ENCODE measurements at regions not wholly inside any gene's neighbourhood (a gene's known extent, or its start where the extent isn't known, plus 50 kb on each side); places are given as distances from the start of the nearest gene placed in this dataset.
A peak's percentile ranks its signal among the peaks of the same experiment; 100 is the strongest.

DNA sequence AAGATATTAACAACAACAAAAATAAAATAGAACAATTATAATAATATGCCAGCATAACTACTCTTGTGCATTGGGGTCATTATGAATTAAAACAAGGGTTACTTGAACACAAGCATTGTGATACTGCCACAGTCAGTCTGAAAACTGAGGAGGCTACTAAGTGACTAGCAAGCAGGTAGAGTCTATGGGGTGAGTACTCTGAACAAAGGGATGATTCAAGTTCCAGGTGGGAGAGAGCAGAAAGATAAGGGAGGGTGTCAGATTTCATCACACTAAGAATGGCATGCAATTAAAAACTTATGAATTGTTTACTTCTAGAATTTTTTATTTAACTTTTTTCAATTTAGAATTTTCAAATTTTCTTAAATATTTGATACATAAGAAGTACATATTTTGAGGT is 754.4 kb upstream of the GOLIM4 start (continued):
- TF ChIP-seq, protein P1, sequence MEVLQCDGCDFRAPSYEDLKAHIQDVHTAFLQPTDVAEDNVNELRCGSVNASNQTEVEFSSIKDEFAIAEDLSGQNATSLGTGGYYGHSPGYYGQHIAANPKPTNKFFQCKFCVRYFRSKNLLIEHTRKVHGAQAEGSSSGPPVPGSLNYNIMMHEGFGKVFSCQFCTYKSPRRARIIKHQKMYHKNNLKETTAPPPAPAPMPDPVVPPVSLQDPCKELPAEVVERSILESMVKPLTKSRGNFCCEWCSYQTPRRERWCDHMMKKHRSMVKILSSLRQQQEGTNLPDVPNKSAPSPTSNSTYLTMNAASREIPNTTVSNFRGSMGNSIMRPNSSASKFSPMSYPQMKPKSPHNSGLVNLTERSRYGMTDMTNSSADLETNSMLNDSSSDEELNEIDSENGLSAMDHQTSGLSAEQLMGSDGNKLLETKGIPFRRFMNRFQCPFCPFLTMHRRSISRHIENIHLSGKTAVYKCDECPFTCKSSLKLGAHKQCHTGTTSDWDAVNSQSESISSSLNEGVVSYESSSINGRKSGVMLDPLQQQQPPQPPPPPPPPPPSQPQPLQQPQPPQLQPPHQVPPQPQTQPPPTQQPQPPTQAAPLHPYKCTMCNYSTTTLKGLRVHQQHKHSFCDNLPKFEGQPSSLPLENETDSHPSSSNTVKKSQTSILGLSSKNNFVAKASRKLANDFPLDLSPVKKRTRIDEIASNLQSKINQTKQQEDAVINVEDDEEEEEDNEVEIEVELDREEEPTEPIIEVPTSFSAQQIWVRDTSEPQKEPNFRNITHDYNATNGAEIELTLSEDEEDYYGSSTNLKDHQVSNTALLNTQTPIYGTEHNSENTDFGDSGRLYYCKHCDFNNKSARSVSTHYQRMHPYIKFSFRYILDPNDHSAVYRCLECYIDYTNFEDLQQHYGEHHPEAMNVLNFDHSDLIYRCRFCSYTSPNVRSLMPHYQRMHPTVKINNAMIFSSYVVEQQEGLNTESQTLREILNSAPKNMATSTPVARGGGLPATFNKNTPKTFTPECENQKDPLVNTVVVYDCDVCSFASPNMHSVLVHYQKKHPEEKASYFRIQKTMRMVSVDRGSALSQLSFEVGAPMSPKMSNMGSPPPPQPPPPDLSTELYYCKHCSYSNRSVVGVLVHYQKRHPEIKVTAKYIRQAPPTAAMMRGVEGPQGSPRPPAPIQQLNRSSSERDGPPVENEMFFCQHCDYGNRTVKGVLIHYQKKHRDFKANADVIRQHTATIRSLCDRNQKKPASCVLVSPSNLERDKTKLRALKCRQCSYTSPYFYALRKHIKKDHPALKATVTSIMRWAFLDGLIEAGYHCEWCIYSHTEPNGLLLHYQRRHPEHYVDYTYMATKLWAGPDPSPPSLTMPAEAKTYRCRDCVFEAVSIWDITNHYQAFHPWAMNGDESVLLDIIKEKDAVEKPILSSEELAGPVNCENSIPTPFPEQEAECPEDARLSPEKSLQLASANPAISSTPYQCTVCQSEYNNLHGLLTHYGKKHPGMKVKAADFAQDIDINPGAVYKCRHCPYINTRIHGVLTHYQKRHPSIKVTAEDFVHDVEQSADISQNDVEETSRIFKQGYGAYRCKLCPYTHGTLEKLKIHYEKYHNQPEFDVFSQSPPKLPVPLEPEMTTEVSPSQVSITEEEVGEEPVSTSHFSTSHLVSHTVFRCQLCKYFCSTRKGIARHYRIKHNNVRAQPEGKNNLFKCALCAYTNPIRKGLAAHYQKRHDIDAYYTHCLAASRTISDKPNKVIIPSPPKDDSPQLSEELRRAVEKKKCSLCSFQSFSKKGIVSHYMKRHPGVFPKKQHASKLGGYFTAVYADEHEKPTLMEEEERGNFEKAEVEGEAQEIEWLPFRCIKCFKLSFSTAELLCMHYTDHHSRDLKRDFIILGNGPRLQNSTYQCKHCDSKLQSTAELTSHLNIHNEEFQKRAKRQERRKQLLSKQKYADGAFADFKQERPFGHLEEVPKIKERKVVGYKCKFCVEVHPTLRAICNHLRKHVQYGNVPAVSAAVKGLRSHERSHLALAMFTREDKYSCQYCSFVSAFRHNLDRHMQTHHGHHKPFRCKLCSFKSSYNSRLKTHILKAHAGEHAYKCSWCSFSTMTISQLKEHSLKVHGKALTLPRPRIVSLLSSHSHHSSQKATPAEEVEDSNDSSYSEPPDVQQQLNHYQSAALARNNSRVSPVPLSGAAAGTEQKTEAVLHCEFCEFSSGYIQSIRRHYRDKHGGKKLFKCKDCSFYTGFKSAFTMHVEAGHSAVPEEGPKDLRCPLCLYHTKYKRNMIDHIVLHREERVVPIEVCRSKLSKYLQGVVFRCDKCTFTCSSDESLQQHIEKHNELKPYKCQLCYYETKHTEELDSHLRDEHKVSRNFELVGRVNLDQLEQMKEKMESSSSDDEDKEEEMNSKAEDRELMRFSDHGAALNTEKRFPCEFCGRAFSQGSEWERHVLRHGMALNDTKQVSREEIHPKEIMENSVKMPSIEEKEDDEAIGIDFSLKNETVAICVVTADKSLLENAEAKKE (CRISPR knock-in tag; IDR thresholded peaks at IDR 0.05), result no peak
- TF ChIP-seq ZNF114 (CRISPR knock-in tag; IDR thresholded peaks at IDR 0.05) (no peak), EZH2phosphoT487 (IDR thresholded peaks at IDR 0.05; ENCODE audit: unreplicated experiment) (no peak)

DNA sequence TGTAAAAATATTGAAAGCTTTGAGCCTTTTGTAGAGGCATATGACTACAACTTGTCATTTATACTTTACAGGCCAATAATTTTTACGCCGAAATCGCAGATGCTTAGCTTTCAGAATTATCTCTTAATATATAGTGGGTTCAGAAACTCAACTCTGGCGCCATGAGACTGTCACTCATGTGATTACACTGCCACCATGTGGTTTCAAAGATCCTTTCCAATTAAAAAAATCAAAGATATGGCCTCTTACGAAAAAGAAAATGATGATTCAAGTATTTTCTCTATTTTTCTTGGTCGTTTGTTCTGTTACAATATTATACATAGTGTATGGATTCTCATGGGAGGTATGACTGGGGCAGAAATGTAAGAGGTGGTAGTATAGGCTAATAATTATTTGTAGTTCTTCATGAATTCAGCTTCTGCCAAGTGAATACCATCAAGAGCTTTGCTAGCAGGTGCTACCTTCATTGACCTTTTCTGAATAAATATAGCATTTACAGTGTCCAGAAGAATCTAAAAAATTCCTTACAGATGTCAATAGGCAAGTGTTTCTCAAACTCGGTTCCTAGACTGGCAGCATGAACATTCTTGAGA is 751.7 kb upstream of the GOLIM4 start:
- ATAC-seq (peak; percentile 53), DNase-seq (ENCODE audit: low spot score) (peak; percentile 78)
- no peak for TF ChIP-seq POLR2AphosphoS5 (IDR thresholded peaks at IDR 0.05; ENCODE audit: low read depth)
- TF ChIP-seq, protein P2, sequence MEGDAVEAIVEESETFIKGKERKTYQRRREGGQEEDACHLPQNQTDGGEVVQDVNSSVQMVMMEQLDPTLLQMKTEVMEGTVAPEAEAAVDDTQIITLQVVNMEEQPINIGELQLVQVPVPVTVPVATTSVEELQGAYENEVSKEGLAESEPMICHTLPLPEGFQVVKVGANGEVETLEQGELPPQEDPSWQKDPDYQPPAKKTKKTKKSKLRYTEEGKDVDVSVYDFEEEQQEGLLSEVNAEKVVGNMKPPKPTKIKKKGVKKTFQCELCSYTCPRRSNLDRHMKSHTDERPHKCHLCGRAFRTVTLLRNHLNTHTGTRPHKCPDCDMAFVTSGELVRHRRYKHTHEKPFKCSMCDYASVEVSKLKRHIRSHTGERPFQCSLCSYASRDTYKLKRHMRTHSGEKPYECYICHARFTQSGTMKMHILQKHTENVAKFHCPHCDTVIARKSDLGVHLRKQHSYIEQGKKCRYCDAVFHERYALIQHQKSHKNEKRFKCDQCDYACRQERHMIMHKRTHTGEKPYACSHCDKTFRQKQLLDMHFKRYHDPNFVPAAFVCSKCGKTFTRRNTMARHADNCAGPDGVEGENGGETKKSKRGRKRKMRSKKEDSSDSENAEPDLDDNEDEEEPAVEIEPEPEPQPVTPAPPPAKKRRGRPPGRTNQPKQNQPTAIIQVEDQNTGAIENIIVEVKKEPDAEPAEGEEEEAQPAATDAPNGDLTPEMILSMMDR (conservative IDR thresholded peaks at IDR 0.05; ENCODE audit: low read depth in 2 of 2), result peak; percentile 81 to 96
- no peaks in the 10 kb centered on the region for H3K36me3 ChIP-seq (ENCODE audit: insufficient read depth)
- H3K4me3 Mint-ChIP-seq, result no peak overlapping the region
- H2AFZ ChIP-seq, result no peak overlapping the region
- peaks cover 22% of the 10 kb centered on the region for H3K4me1 Mint-ChIP-seq
- no peak overlapping the region for H3K27ac ChIP-seq (ENCODE audit: low read depth)
- no peak overlapping the region for H3K27ac Mint-ChIP-seq
- H3K4me3 ChIP-seq, result no peak overlapping the region
- no peaks in the 10 kb centered on the region for H3K9me2 ChIP-seq (ENCODE audit: insufficient read depth)
- H3K27me3 ChIP-seq (ENCODE audit: insufficient read depth), result no peaks in the 10 kb centered on the region
- H3K4me2 ChIP-seq, result no peak overlapping the region
- H3K4me1 ChIP-seq (ENCODE audit: insufficient read depth), result peaks cover 18% of the 10 kb centered on the region
- no peaks in the 10 kb centered on the region for H3F3A ChIP-seq (replicated peaks; ENCODE audit: low read depth)
- peaks cover 21% of the 10 kb centered on the region for H3K36me3 Mint-ChIP-seq (ENCODE audit: low read depth)
- H3K9me3 Mint-ChIP-seq, result peaks cover 11% of the 10 kb centered on the region; the same call in 2 of the 3 replicates
- no peaks in the 10 kb centered on the region for H4K20me1 ChIP-seq (replicated peaks; ENCODE audit: insufficient read depth)
- no peaks in the 10 kb centered on the region for H3K27me3 Mint-ChIP-seq (ENCODE audit: insufficient read depth, low read depth, poor library complexity)
- no peaks in the 10 kb centered on the region for H3K79me2 ChIP-seq (replicated peaks; ENCODE audit: insufficient read depth)

All from GM23338 (cell line).